IMR-90 (cell line): ENCODE measurements at regions not wholly inside any gene's neighbourhood (a gene's known extent, or its start where the extent isn't known, plus 50 kb on each side); places are given as distances from the start of the nearest gene placed in this dataset.

Experiments
- ATAC-seq: fragments of 200-7000 bp; cut with Tn5 transposase; 2 replicates; pipeline ENCODE4 v1.9.1; 2020; ENCODE audit warnings: low read depth, mild to moderate bottlenecking, moderate library complexity
- BruUV-seq: library from RNA; stranded (reverse); fragments of 400-500 nt; replicated peaks from 2 replicates; lab custom pipeline; 2021; lab: Mats Ljungman, UMichigan
- CTCF ChIA-PET: fragments of 300-600 bp; formaldehyde crosslinking; extraction: SDS; loops from one replicate; lab custom pipeline; 2021; ENCODE audit warnings: antibody characterized with exemption; lab: Yijun Ruan, JAX
- POLR2A ChIA-PET: fragments of 300-600 bp; sonication (Branson Sonifier 250); formaldehyde crosslinking; loops from one replicate; lab custom pipeline; 2022; ENCODE audit warnings: antibody characterized with exemption; ENCODE audit not compliant: unreplicated experiment; lab: Charles Lee
- DNase-seq: peaks from one replicate; pipeline ENCODE4 v3.0.0; 2013
- H2AFZ ChIP-seq: replicated peaks from 2 replicates; pipeline ENCODE3; 2013; ENCODE audit warnings: low read length, mild to moderate bottlenecking; ENCODE audit not compliant: poor library complexity
- H2AK5ac ChIP-seq: 2 replicates; pipeline ENCODE4 v1.6.1; 2013; ENCODE audit warnings: low read depth, low read length, inconsistent platforms
- H2AK9ac ChIP-seq: replicated peaks from 2 replicates; pipeline ENCODE3; 2013; ENCODE audit warnings: mild to moderate bottlenecking, low read depth, low read length, moderate library complexity; ENCODE audit not compliant: poor library complexity
- H2BK120ac ChIP-seq: 2 replicates; pipeline ENCODE4 v1.6.1; 2013; ENCODE audit warnings: low read depth, low read length, inconsistent platforms
- H2BK15ac ChIP-seq: 3 replicates; pipeline ENCODE4 v1.6.1; 2013; ENCODE audit warnings: low read depth, low read length, inconsistent platforms
- H2BK20ac ChIP-seq: 2 replicates; pipeline ENCODE4 v1.6.1; 2013; ENCODE audit warnings: low read depth, mild to moderate bottlenecking, inconsistent platforms, low read length, moderate library complexity
- H2BK5ac ChIP-seq: 2 replicates; pipeline ENCODE4 v1.6.1; 2013; ENCODE audit warnings: mild to moderate bottlenecking, low read depth, low read length, inconsistent platforms; ENCODE audit not compliant: poor library complexity, severe bottlenecking
- H3K14ac ChIP-seq: replicated peaks from 2 replicates; pipeline ENCODE4 v1.6.1; 2013; ENCODE audit warnings: low read depth, low read length, inconsistent platforms
- H3K18ac ChIP-seq: 2 replicates; pipeline ENCODE4 v1.6.1; 2013; ENCODE audit warnings: low read depth, low read length, control low read depth
- H3K23ac ChIP-seq: 2 replicates; pipeline ENCODE4 v1.6.1; 2013; ENCODE audit warnings: low read depth, low read length, inconsistent platforms
- H3K27ac ChIP-seq: 2 replicates; pipeline ENCODE4 v1.5.1; 2013; ENCODE audit warnings: mild to moderate bottlenecking, control low read depth, low read length; ENCODE audit not compliant: insufficient read depth
- H3K27me3 ChIP-seq: 2 replicates; pipeline ENCODE4 v1.6.1; 2013; ENCODE audit warnings: low read length; ENCODE audit not compliant: control insufficient read depth, insufficient read depth
- H3K36me3 ChIP-seq: 2 replicates; pipeline ENCODE4 v1.6.1; 2013; ENCODE audit warnings: low read length, mixed read lengths; ENCODE audit not compliant: control insufficient read depth, insufficient read depth
- H3K4ac ChIP-seq: 2 replicates; pipeline ENCODE4 v1.6.1; 2013; ENCODE audit warnings: low read depth, low read length, inconsistent platforms
- H3K4me1 ChIP-seq: 2 replicates; pipeline ENCODE4 v1.6.1; 2013; ENCODE audit warnings: low read length, mixed read lengths; ENCODE audit not compliant: control insufficient read depth, insufficient read depth
- H3K4me2 ChIP-seq: 2 replicates; pipeline ENCODE4 v1.6.1; 2013; ENCODE audit warnings: low read depth, mild to moderate bottlenecking, control low read depth, low read length, moderate library complexity
- H3K4me3 ChIP-seq: 2 replicates; pipeline ENCODE4 v1.5.1; 2013; ENCODE audit warnings: low read depth, mild to moderate bottlenecking, control low read depth, low read length, moderate library complexity; ENCODE audit not compliant: insufficient read depth
- H3K56ac ChIP-seq: 2 replicates; pipeline ENCODE4 v1.6.1; 2013; ENCODE audit warnings: low read length, inconsistent platforms; ENCODE audit not compliant: insufficient read depth; ENCODE audit errors: extremely low read depth
- H3K79me1 ChIP-seq, 2 experiments: 2 replicates each; pipeline ENCODE4 v1.6.1; 2013; ENCODE audit warnings: low read length in 2 of 2, inconsistent platforms in 1 of 2, low read depth in 1 of 2
- H3K9ac ChIP-seq: 2 replicates; pipeline ENCODE4 v1.6.1; 2013; ENCODE audit warnings: low read depth, low read length, control low read depth
- H3K9me1 ChIP-seq: 2 replicates; pipeline ENCODE4 v1.6.1; 2013; ENCODE audit warnings: low read length, inconsistent platforms; ENCODE audit not compliant: insufficient read depth
- H3K9me3 ChIP-seq: 2 replicates; pipeline ENCODE4 v1.6.1; 2013; ENCODE audit warnings: low read length; ENCODE audit not compliant: control insufficient read depth, insufficient read depth
- H4K20me1 ChIP-seq: 2 replicates; pipeline ENCODE4 v1.6.1; 2013; ENCODE audit warnings: low read length, inconsistent platforms; ENCODE audit not compliant: insufficient read depth
- H4K5ac ChIP-seq: 2 replicates; pipeline ENCODE4 v1.6.1; 2013; ENCODE audit warnings: mild to moderate bottlenecking, low read depth, low read length, control low read depth
- H4K8ac ChIP-seq, 2 experiments: 2 replicates each; pipeline ENCODE4 v1.6.1; 2013; ENCODE audit warnings: low read depth in 2 of 2, low read length in 2 of 2, control low read depth in 1 of 2, inconsistent platforms in 1 of 2
- H4K91ac ChIP-seq: 2 replicates; pipeline ENCODE4 v1.6.1; 2013; ENCODE audit warnings: low read depth, low read length, inconsistent platforms; ENCODE audit not compliant: insufficient read depth
- CHD1 ChIP-seq: IDR thresholded peaks from 2 replicates; pipeline ENCODE4 v1.6.1; 2012; ENCODE audit warnings: low read depth, low read length, improper control_type of control experiment
- MXI1 ChIP-seq: IDR thresholded peaks from 2 replicates; pipeline ENCODE4 v1.6.1; 2012; ENCODE audit warnings: low read depth, mild to moderate bottlenecking, low read length, moderate library complexity, borderline replicate concordance
- dilution Hi-C: fragments of 300-500 bp; cut with HindIII; formaldehyde crosslinking; loops from one replicate; pipeline ENCODE4 v1.14.3; 2018; ENCODE audit warnings: low sequenced_read_pairs; ENCODE audit not compliant: unreplicated experiment
- in situ Hi-C: fragments of 300-500 bp; cut with MboI; formaldehyde crosslinking; loops from 3 replicates; pipeline ENCODE4 v1.14.3; 2019; ENCODE audit warnings: low sequenced_read_pairs, inconsistent platforms, mixed read lengths
- intact Hi-C: fragments of 100-400 bp; cut with micrococcal nuclease; formaldehyde crosslinking; loops from 2 replicates; pipeline ENCODE4 v1.10.0; 2022

- Histone ChIP-seq H3K27me3 (no peaks in the 10 kb centered on the region), H3K4me2 (no peak overlapping the region), H3K36me3 (no peaks in the 10 kb centered on the region), H2BK20ac (no peak overlapping the region), H2BK15ac (no peak overlapping the region), H2BK5ac (no peak overlapping the region), H3K9me1 (no peaks in the 10 kb centered on the region), H4K8ac (no peak overlapping the region), H4K20me1 (no peaks in the 10 kb centered on the region), H3K18ac (no peak overlapping the region), H3K9me3 (peaks cover 3% of the 10 kb centered on the region; the same call in 1 of the 2 replicates), H3K4me3 (no peak overlapping the region), H3K23ac (no peak overlapping the region), H3K79me1 (no peaks in the 10 kb centered on the region), H2AFZ (no peak overlapping the region), H3K4ac (no peak overlapping the region), H3K14ac (no peak overlapping the region), H2AK5ac (no peak overlapping the region), H3K56ac (no peak overlapping the region), H4K5ac (no peak overlapping the region), H4K91ac (no peak overlapping the region), H3K4me1 (no peaks in the 10 kb centered on the region), H2BK120ac (no peak overlapping the region), H2AK9ac (no peak overlapping the region), H3K27ac (no peak overlapping the region), H3K9ac (no peak overlapping the region)
- POLR2A ChIA-PET: no interaction called here
- in situ Hi-C loops (loop anchor here (10.0 kb wide), 1 partner anchor 64 kb away; no protein-coding TSS in a partner anchor), intact Hi-C loops (no loop called here), dilution Hi-C loops (no loop called here)
- no peak for ATAC-seq
- TF ChIP-seq MXI1: no peak
- TF ChIP-seq CHD1: no peak
- BruUV-seq: no TSS peak
- CTCF ChIA-PET: no interaction called here
- DNase-seq: no peak
These were observed 210.7 kb upstream of the API5 start for GRCh38 chr11:43101113-43101512.
